MG63 (cell line): ENCODE measurements at regions not wholly inside any gene's neighbourhood (a gene's known extent, or its start where the extent isn't known, plus 50 kb on each side); places are given as distances from the start of the nearest gene placed in this dataset.
"Not testable (repeated sequence)": the region's sequence is repeated elsewhere in the genome, so short reads cannot be mapped to it uniquely, and the experiment has no call there.

Experiments
- DNase-seq: peaks from one replicate; pipeline ENCODE4 v3.0.0-alpha.2; 2020
- H3K27me3 ChIP-seq: fragments of 250-450 bp; sonication (Bioruptor Pico); 2 replicates; pipeline ENCODE4 v1.5.1; 2020; ENCODE audit warnings: mild to moderate bottlenecking, moderate library complexity
- H3K36me3 ChIP-seq: fragments of 250-450 bp; sonication (Bioruptor Pico); 2 replicates; pipeline ENCODE4 v1.5.1; 2020; ENCODE audit warnings: mild to moderate bottlenecking, moderate library complexity
- H3K4me3 ChIP-seq: fragments of 250-450 bp; sonication (Bioruptor Pico); 2 replicates; pipeline ENCODE4 v1.5.1; 2020; ENCODE audit warnings: mild to moderate bottlenecking, moderate library complexity
- H3K9me3 ChIP-seq: fragments of 250-450 bp; sonication (Bioruptor Pico); 2 replicates; pipeline ENCODE4 v1.5.1; 2020; ENCODE audit warnings: mild to moderate bottlenecking, moderate library complexity

DNA sequence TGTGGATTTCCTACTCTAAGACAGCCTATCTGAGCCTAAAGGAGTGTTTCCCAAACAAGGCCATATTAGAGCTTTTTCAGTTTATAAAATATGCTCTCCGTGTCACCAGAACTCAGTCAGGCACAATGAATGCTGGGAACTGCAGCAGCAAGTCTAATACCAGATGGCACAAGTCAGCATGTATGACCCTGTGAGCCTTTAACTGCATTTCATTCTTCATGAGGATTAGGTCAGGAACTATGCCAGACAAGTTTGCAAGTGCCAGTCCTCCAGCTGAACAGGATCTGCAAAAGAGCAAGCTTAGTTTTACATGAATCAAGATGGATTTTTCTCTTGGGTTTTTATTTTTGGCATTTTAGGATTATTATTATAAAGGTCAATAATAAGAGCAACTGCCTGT, 66.7 kb upstream of the SAMD5 start:
- Histone ChIP-seq H3K36me3 (no peaks in the 10 kb centered on the region), H3K27me3 (no peaks in the 10 kb centered on the region), H3K4me3 (no peak overlapping the region), H3K9me3 (no peaks in the 10 kb centered on the region)
- DNase-seq = peak; percentile 13

DNA sequence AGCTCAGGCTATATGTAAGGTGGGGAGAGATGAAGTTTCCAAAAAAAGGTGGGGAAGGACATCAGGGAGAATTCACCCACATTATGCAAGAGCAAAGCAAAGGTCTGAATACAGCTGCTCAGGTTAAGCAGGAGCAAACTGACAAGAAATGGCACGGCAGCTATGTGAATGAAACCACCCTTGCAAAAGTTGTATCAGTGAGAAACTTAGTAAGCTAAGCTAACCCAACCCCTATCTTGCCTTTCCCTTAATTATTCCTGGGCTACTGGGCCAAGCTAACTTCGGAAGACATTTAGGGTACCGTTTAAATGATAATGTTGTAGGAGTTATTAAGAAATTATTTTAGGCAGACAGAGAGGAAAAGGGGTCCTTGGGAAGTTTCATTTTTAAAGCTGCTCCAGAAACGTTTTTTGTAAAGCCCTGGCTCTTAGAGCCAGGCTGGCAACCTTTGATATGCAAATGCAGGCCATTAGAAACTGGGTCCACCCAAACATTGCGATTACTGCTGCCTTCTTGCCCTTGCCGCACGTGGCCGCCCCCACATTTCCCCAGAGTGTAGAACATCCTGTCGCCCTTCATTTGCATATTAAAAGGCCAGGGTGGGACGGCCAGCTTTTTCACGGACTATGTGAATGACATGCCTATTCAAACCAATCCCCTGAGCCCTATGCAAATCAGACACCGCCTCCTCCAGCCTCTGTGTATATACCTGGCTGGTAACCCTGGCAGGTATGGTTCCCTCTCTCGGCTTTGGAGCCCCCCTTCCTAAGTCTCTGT, 60.5 kb upstream of the SAMD5 start:
- no peak overlapping the region for H3K4me3 ChIP-seq
- H3K27me3 ChIP-seq = no peaks in the 10 kb centered on the region
- H3K9me3 ChIP-seq = no peaks in the 10 kb centered on the region
- no peak for DNase-seq
- H3K36me3 ChIP-seq = no peaks in the 10 kb centered on the region

DNA sequence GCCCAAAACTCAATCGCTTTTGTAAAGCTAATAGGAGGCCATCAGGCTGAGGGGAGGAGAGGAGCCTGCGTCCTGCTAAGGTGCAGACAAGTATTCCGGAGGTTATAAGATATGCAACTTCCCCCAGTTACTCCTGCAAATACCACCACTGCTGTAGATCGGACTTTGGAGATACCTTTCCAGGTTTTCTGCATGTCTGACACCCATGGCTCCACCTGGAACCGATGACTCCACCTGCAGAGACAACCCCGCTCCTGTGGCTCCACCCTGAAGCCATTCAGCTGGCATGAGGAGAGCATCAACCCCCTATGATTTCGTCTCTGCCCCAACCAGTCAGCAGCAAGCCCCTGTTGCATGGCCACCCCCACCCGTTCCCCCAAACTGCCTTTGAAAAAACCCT, 59.7 kb upstream of the SAMD5 start:
- no peak for DNase-seq
- Histone ChIP-seq H3K9me3 (no peaks in the 10 kb centered on the region), H3K4me3 (no peak overlapping the region), H3K36me3 (no peaks in the 10 kb centered on the region), H3K27me3 (no peaks in the 10 kb centered on the region)

DNA sequence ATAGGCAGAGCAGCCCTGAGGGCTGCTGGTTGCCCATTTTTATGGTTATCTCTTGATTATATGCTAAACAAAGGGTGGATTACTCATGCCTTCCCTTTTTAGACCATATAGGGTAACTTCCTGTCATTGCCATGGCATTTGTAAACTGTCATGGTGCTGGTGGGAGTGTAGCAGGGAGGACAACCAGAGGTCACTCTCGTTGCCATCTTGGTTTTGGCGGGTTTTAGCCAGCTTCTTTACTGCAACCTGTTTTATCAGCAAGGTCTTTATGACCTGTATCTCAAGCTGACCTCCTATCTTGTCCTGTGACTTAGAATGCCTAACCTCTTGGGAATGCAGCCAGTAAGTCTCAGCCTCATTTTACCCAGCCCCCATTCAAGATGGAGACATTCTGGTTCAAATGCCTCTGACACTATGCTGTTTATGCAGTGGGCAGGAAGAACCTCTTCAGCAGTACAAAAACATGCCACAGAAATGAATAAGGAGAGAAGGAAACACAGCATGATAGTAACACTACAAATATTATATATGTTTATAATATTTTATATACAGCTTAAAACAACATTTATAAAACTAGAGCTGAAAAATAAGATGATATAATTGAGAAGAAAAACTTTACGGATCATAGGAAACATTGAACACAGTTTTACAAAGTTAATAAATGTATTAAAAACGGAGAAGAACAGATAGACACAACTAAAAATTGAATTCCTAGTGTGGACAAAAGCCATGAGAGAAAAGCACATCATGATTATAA, 58.9 kb upstream of the SAMD5 start:
- Histone ChIP-seq H3K9me3 (no peaks in the 10 kb centered on the region), H3K36me3 (no peaks in the 10 kb centered on the region), H3K27me3 (no peaks in the 10 kb centered on the region), H3K4me3 (no peak overlapping the region)
- no peak for DNase-seq

DNA sequence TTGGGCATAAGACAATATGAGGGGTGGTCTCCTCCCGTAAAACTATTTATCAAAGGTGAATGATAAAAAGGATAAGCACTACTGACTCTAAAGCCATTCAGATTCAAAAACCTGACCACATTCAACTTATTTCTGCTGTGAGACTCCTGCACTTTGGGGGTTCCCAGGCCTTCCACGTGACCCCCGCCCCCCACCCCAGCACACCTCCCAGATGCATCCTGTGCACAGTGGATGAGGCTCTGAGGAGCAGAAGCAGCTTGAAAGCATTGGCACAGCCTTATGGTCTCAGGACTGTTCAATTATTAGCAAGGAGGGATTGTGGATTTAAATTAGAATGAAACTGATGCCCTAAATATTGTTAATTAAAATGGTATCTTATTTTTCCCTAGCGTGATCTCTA, 55.1 kb upstream of the SAMD5 start:
- no peaks in the 10 kb centered on the region for H3K9me3 ChIP-seq
- H3K4me3 ChIP-seq = no peak overlapping the region
- no peaks in the 10 kb centered on the region for H3K27me3 ChIP-seq
- H3K36me3 ChIP-seq = no peaks in the 10 kb centered on the region
- no peak for DNase-seq

DNA sequence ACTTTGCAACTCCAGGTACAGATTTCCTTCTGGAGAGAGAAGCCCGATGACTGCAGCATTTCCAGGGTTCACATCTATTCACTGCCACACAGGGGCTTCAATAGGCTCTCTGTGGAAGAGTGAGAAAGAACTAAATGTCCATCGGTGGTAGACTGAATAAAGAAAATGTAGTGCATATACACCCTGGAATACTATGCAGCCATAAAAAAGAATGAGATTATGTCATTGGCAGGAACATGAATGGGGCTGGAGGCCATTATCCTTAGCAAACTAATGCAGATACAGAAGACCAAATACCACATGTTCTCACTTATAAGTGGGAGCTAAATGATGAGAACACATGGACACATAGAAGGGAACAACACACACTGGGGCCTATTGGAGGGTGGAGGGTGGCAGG, 53.6 kb upstream of the SAMD5 start:
- not testable (repeated sequence) for H3K27me3 ChIP-seq, H3K9me3 ChIP-seq, DNase-seq, H3K36me3 ChIP-seq, H3K4me3 ChIP-seq
